ENCODE measurements at regions not wholly inside any gene's neighbourhood (a gene's known extent, or its start where the extent isn't known, plus 50 kb on each side); places are given as distances from the start of the nearest gene placed in this dataset.

DNA sequence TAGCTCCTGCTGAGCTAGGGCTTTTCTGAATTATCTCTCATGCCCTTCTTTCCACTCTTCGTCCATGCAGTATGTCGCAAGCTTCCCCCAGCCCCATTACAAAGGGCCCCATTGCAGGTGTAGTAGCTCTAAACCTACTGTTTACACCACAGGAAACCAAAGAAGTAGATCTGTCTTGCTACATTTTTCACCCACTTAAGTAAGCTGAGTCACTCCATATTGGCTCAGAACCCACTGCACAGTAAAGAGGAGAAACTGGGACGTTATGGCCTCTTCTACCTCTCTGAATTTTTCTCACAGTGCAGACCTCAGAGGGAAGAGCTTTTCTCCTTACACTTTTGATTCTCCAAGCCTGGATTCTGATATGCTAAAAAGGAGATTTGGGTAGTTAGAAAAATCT is 200.2 kb downstream of the SMARCA1 start:
- TF ChIP-seq POLR2A (IDR thresholded peaks at IDR 0.05; ENCODE audit: low read length), result no peak
- no peak for TF ChIP-seq GATA1 (IDR thresholded peaks at IDR 0.05; ENCODE audit: low read depth, low read length)
